Activated naive CD4-positive, alpha-beta T cell treated with anti-CD3 and anti-CD28 coated beads for 36 hours (primary cell): ENCODE measurements at regions not wholly inside any gene's neighbourhood (a gene's known extent, or its start where the extent isn't known, plus 50 kb on each side); places are given as distances from the start of the nearest gene placed in this dataset.
"Not testable (repeated sequence)": the region's sequence is repeated elsewhere in the genome, so short reads cannot be mapped to it uniquely, and the experiment has no call there.

Source experiments
- CTCF ChIA-PET: fragments of 350-600 bp; sonication (Branson Sonifier 250); formaldehyde crosslinking; loops from one replicate; lab custom pipeline; 2021; ENCODE audit warnings: antibody characterized with exemption; lab: Charles Lee
- DNase-seq: peaks from one replicate; pipeline ENCODE4 v3.0.0-alpha.2; 2020
- H3K27ac Mint-ChIP-seq: one replicate; pipeline ENCODE4 v1.8.0; 2021; ENCODE audit warnings: mild to moderate bottlenecking, mixed read lengths
- H3K27me3 Mint-ChIP-seq: one replicate; pipeline ENCODE4 v1.8.0; 2021; ENCODE audit warnings: low read depth, mixed read lengths
- H3K36me3 Mint-ChIP-seq: one replicate; pipeline ENCODE4 v1.8.0; 2021; ENCODE audit warnings: low read depth, mixed read lengths
- H3K4me1 Mint-ChIP-seq: one replicate; pipeline ENCODE4 v1.8.0; 2021; ENCODE audit warnings: low read depth, mixed read lengths
- H3K4me3 Mint-ChIP-seq: one replicate; pipeline ENCODE4 v1.8.0; 2021; ENCODE audit warnings: mild to moderate bottlenecking, moderate library complexity, mixed read lengths
- H3K9me3 Mint-ChIP-seq: one replicate; pipeline ENCODE4 v1.8.0; 2021; ENCODE audit warnings: mixed read lengths
- intact Hi-C: fragments of 100-400 bp; cut with micrococcal nuclease; formaldehyde crosslinking; loops from one replicate; pipeline ENCODE4 v1.15.1; 2023

DNA sequence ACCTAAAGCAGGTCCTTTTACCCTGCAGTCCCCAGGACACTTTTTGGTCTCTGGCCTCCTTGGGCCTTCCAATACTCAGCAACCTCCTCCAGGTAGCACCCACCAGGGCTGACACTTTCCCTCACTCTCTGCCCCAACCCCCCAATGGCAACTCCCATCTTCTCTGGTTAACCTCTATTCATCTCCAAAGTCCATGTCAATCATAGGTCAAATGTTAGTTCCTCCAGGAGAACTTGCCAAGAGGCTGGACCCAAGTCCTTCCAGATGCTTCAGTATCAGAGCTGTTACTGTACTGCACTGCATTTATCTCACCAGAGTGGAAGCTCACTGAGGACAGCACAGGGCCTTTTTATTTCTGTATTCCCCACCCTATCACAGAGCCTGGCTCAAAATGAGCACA is 295.0 kb upstream of the KLF14 start:
- CTCF ChIA-PET: interaction anchor here (1.0 to 3.0 kb wide), 6 partner anchors 11 to 47 kb away, joined by 3 to 14 read pairs (median 5); no protein-coding TSS in a partner anchor
- no peaks in the 10 kb centered on the region for H3K27me3 Mint-ChIP-seq
- H3K4me1 Mint-ChIP-seq: peaks cover 90% of the 10 kb centered on the region
- peaks cover 18% of the 10 kb centered on the region for H3K36me3 Mint-ChIP-seq
- no peak overlapping the region for H3K4me3 Mint-ChIP-seq
- intact Hi-C loops: no loop called here
- H3K27ac Mint-ChIP-seq: peak overlapping the region; percentile 10
- H3K9me3 Mint-ChIP-seq: peaks cover 14% of the 10 kb centered on the region
- DNase-seq: no peak

DNA sequence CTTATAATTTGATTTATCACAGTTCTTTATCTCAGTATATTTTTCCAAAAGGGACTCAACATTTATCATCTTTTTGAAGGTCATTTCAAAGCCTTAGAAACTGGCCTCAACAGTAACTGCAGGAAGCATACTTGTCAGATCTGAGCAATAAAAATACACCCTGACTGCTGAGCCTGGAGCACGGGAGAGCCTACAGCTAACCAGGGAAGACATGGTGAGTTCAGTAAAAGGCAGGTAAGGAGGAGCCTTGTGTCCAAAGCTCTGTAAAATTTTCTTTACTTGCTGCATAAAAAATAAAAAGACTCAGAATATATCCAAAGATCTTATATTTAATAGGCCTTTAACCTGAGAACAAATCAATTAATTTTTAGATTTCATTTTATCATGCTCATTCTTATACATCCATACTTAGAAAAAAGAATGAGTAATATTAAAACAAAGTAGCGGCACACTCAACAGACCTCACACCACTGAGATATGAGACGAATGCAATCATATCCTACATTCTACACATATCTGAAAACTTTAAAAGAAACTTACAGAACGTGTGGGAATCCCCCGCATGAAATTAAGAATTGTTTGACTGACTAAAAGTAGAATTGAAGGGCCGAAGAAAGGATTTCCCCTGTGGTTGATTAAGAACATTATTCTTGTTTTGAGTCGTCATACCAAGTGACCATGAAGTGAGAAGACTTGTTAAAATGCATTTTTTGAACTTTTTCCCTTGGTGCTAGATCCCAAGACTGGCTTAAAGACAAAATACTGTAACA is 296.4 kb upstream of the MKLN1 start:
- peak; percentile 58 for DNase-seq
- H3K27me3 Mint-ChIP-seq: no peaks in the 10 kb centered on the region
- peaks cover 10% of the 10 kb centered on the region for H3K9me3 Mint-ChIP-seq
- intact Hi-C loops: loop anchor here (1.0 to 10.0 kb wide), 8 partner anchors 22 to 846 kb away; no protein-coding TSS in a partner anchor
- peak overlapping the region; percentile 92 for H3K27ac Mint-ChIP-seq
- peaks cover 12% of the 10 kb centered on the region for H3K36me3 Mint-ChIP-seq
- CTCF ChIA-PET: interaction anchor here (0.6 to 2.3 kb wide), 3 partner anchors 49 to 69 kb away, joined by 3 to 15 read pairs (median 3); no protein-coding TSS in a partner anchor
- H3K4me3 Mint-ChIP-seq: peak overlapping the region; percentile 48
- H3K4me1 Mint-ChIP-seq: peaks cover 90% of the 10 kb centered on the region

DNA sequence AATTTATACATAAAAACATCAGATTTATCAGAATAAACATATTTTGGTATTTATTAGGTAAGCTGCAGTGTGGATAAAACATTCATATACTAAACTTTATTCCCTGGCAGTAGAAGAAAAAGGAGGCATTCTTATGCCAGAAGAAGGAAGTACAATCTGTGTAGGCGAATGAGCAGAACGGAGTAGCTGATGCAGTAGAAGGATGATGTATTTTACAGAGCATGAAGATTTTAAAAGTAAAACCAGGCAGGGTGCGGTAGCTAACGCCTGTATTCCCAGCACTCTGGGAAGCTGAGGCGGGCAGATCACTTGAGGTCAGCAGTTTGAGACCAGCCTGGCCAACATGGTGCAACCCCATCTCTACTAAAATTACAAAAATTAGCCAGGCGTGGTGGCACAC is 294.9 kb upstream of the MKLN1 start:
- Mint-ChIP-seq H3K4me1 (peaks cover 87% of the 10 kb centered on the region), H3K27me3 (no peaks in the 10 kb centered on the region), H3K27ac (peak overlapping the region; percentile 92), H3K36me3 (peaks cover 12% of the 10 kb centered on the region), H3K4me3 (no peak overlapping the region), H3K9me3 (peaks cover 10% of the 10 kb centered on the region)
- no peak for DNase-seq
- intact Hi-C loops: loop anchor here (10.0 kb wide), 2 partner anchors 758 to 848 kb away; no protein-coding TSS in a partner anchor
- CTCF ChIA-PET: interaction anchor here (0.8 to 2.3 kb wide), 5 partner anchors 8 to 86 kb away, joined by 3 to 15 read pairs (median 5); no protein-coding TSS in a partner anchor

DNA sequence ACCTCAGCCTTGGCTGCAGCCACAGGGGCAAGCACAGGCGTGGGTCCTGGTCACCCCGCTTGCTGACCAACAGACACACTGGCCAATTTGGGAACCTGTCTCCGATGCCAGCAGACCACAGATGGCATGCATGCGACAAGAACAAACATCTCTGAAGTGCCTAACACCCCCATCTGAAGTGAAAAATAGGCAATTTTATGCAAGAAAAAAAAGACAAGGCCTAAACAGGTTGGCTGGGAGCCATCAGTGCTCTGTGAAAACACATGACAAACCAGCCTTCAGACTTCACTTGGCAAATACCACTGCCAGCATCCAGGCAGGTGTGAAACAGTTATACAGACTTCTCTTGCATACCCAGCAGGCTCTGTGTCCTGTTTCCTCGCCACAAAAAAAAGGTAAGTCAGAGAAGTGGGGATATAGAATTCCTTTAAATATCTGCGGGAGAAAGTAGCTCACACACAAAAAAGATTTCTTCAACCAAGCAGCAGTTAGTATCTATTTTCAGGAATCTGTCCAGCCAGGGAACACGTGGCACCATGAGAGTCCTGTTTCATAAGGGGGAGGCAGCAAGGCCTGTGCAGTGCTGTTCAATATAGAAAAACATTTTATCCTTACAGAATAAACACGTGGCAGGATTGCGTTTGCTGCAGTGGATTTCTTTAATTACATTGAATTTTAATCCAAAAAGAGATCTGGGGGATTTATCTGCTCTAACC is 293.4 kb upstream of the MKLN1 start:
- no peak overlapping the region for H3K27ac Mint-ChIP-seq
- CTCF ChIA-PET: no interaction called here
- H3K27me3 Mint-ChIP-seq: no peaks in the 10 kb centered on the region
- H3K4me1 Mint-ChIP-seq: peaks cover 86% of the 10 kb centered on the region
- H3K4me3 Mint-ChIP-seq: no peak overlapping the region
- H3K9me3 Mint-ChIP-seq: peaks cover 5% of the 10 kb centered on the region
- peaks cover 9% of the 10 kb centered on the region for H3K36me3 Mint-ChIP-seq
- intact Hi-C loops: loop anchor here (10.0 kb wide), 2 partner anchors 760 to 850 kb away; no protein-coding TSS in a partner anchor
- DNase-seq: peak; percentile 65

DNA sequence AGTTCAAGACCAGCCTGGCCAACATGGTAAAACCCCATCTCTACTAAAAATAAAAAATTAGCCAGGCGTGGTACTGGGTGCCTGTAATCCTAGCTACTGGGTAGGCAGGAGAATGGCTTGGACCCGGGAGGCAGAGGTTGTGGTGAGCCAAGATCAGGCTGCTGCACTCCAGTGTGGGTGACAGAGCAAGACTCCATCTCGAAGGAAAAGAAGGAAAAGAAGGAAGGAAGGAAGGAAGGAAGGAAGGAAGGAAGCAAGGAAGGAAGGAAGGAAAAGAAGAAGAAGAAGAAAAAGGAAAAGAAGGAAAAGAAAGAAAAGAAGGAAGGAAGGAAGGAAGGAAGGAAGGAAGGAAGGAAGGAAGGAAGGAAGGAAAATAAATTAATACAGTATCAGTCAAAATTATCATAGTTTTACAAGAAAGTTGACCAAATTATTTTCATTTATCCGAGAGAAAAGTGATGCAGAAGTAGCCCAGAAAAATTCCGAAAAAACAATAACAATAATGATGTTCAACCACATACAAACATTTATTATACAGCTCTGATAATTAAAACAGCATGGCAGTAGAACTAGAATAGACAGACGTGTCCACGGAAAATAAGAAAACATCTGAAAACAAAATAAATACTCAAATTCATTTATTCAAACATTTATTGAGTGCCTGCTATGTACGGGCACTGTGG is 292.4 kb upstream of the MKLN1 start:
- H3K27me3 Mint-ChIP-seq: no peaks in the 10 kb centered on the region
- H3K4me3 Mint-ChIP-seq: no peak overlapping the region
- intact Hi-C loops: loop anchor here (10.0 kb wide), 2 partner anchors 760 to 850 kb away; no protein-coding TSS in a partner anchor
- H3K36me3 Mint-ChIP-seq: peaks cover 4% of the 10 kb centered on the region
- CTCF ChIA-PET: interaction anchor here (1.0 kb wide), 1 partner anchor 75 kb away, joined by 3 read pairs; no protein-coding TSS in a partner anchor
- peaks cover 86% of the 10 kb centered on the region for H3K4me1 Mint-ChIP-seq
- H3K27ac Mint-ChIP-seq: peak overlapping the region; percentile 37
- DNase-seq: no peak
- H3K9me3 Mint-ChIP-seq: no peaks in the 10 kb centered on the region

DNA sequence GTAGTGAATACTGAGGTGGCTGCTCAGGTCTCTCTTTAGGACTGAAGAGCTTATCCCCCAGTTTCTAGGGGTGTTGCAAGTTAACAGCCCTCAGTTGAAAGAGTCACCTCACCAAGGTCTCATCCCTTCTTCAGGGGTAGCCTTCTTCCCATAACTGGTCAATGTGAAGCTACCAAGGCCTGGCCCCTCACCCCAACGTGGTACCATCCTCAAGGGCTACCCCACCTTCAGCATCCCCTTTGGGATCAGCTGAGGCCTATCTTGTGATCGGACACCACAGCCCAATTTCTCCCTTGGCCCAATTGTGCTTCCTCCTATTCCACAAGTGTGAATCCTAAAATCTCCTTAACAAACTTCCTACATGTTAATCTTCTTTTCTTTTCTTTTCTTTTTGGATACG is 289.5 kb upstream of the MKLN1 start:
- Mint-ChIP-seq H3K9me3 (no peaks in the 10 kb centered on the region), H3K36me3 (peaks cover 4% of the 10 kb centered on the region)

DNA sequence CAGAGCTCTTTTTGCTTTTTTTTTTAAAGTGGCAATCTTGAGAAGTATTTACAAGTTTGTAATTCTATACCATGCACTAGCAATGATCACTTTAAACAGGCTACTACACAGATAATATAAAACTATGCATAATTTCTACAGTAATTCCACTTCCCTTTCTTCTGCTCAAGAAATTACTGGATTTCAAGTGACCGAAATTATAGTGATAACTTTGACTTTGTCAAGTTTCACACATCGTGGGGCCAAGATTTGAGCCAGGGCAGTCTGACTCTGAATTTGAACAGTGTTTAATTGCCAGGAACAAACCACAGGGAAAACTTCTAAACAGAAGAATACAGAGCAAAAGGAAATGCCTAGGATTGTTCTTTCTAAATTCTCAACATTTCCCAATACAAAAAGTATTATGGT is 288.3 kb upstream of the MKLN1 start:
- Mint-ChIP-seq H3K4me3 (no peak overlapping the region), H3K4me1 (peaks cover 67% of the 10 kb centered on the region), H3K36me3 (peaks cover 4% of the 10 kb centered on the region), H3K9me3 (no peaks in the 10 kb centered on the region), H3K27ac (peak overlapping the region; percentile 1), H3K27me3 (no peaks in the 10 kb centered on the region)
- intact Hi-C loops: loop anchor here (10.0 kb wide), 2 partner anchors 765 to 855 kb away; no protein-coding TSS in a partner anchor
- DNase-seq: no peak
- CTCF ChIA-PET: interaction anchor here (0.6 to 4.3 kb wide), 23 partner anchors 8 to 813 kb away, joined by 3 to 72 read pairs (median 7); no protein-coding TSS in a partner anchor

More for the DNA sequence above, 289.5 kb upstream of the MKLN1 start:
- Mint-ChIP-seq H3K4me3 (no peak overlapping the region), H3K27ac (peak overlapping the region; percentile 33), H3K4me1 (peaks cover 76% of the 10 kb centered on the region), H3K27me3 (no peaks in the 10 kb centered on the region)
- intact Hi-C loops: loop anchor here (10.0 kb wide), 2 partner anchors 763 to 853 kb away; no protein-coding TSS in a partner anchor
- no peak for DNase-seq
- CTCF ChIA-PET: interaction anchor here (0.6 to 4.3 kb wide), 7 partner anchors 30 to 141 kb away, joined by 3 to 72 read pairs (median 7); no protein-coding TSS in a partner anchor

DNA sequence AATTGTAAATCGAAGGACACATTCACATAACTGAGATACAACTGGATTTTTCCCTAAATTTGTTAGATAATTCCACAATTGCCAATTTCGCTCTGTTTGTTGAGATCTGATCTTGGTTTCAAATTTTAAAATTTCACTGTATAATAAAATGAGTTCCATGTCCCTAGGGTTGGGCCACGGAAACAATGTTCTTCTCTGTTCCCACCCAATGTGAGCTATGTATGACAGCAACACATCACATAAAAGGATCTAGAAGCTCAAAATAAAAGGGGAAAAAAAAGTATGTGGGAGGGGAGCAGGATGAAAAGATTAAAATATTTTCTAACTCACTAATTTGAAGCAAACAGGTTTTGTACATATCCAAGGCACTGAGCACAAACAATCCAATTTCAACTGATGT is 287.8 kb upstream of the MKLN1 start:
- Mint-ChIP-seq H3K27ac (peak overlapping the region; percentile 1), H3K36me3 (peaks cover 5% of the 10 kb centered on the region), H3K9me3 (no peaks in the 10 kb centered on the region), H3K27me3 (no peaks in the 10 kb centered on the region), H3K4me1 (peaks cover 65% of the 10 kb centered on the region), H3K4me3 (no peak overlapping the region)
- CTCF ChIA-PET: interaction anchor here (0.6 to 4.3 kb wide), 36 partner anchors 7 to 813 kb away, joined by 3 to 72 read pairs (median 6); no protein-coding TSS in a partner anchor
- no peak for DNase-seq
- intact Hi-C loops: loop anchor here (1.0 to 10.0 kb wide), 6 partner anchors 58 to 855 kb away; no protein-coding TSS in a partner anchor

DNA sequence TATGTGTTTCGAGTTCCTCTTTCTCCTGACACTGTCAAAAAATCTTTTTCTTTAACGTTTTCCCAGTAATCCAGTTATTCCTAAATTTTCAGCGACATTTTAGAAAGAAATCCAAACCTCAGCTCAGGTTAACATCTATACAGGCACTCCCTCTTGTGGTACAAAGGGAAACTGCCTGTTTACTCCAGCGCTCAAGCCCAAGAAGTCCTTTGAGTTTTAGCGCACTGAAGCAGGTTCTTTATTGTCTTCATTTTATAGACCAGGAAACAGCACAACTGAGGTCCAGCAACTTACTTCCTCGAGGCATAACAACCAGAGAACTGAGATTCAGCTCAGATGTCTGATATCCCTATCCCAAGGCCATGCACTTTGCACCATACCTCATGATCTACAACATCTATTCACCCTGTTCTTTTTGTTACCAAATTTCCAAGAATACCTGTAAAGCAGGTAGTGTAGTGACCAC is 287.2 kb upstream of the MKLN1 start:
- intact Hi-C loops: loop anchor here (1.0 kb wide), 4 partner anchors 58 to 165 kb away; no protein-coding TSS in a partner anchor
- Mint-ChIP-seq H3K4me3 (peak overlapping the region; percentile 61), H3K4me1 (peaks cover 64% of the 10 kb centered on the region), H3K27ac (peak overlapping the region; percentile 65), H3K27me3 (no peaks in the 10 kb centered on the region), H3K36me3 (peaks cover 9% of the 10 kb centered on the region), H3K9me3 (peaks cover 2% of the 10 kb centered on the region)
- peak; percentile 75 for DNase-seq
- CTCF ChIA-PET: interaction anchor here (0.7 to 4.3 kb wide), 38 partner anchors 8 to 339 kb away, joined by 3 to 72 read pairs (median 5); no protein-coding TSS in a partner anchor

DNA sequence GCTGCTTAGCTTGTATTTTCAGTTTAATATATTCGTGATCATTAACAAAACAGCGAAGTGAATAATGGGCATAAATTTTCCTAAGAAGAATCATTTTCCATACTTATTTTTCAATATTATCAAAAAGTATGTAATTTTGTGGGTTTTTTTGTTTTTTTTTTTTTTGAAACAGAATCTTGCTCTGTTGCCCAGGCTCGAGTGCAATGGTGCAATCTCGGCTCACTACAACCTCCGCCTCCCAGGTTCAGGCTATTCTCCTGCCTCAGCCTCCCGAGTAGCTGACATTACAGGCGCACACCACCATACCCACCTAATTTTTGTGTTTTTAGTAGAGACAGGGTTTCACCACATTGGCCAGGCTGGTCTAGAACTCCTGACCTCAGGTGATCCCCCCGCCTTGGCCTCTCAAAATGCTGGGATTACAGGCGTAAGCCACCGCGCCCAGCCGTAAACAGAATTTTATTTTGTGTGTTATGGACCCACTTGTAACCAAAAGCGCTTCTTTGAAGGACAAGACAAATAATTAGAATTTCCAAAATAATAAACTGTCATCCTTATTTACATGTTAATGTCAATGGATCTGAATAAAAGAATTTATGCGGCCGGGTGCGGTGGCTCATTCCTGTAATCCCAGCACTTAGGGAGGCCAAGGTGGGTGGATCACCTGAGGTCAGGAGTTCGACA is 286.5 kb upstream of the MKLN1 start:
- intact Hi-C loops, DNase-seq, H3K4me3 Mint-ChIP-seq, H3K27ac Mint-ChIP-seq, H3K9me3 Mint-ChIP-seq, H3K27me3 Mint-ChIP-seq: not testable (repeated sequence)
- H3K36me3 Mint-ChIP-seq: peaks cover 13% of the 10 kb centered on the region
- peaks cover 63% of the 10 kb centered on the region for H3K4me1 Mint-ChIP-seq
- CTCF ChIA-PET: interaction anchor here (0.9 to 4.3 kb wide), 29 partner anchors 8 to 159 kb away, joined by 3 to 72 read pairs (median 6); no protein-coding TSS in a partner anchor
